CD4-positive, CD25-positive, alpha-beta regulatory T cell (primary cell): ENCODE measurements at regions not wholly inside any gene's neighbourhood (a gene's known extent, or its start where the extent isn't known, plus 50 kb on each side); places are given as distances from the start of the nearest gene placed in this dataset.
"Not testable (repeated sequence)": the region's sequence is repeated elsewhere in the genome, so short reads cannot be mapped to it uniquely, and the experiment has no call there.

Experiments used
- ATAC-seq, 2 donors: fragments of 150-1000 bp; cut with Tn5 transposase; one replicate each; pipeline ENCODE4 v1.10.0; 2021; ENCODE audit warnings: low read depth in 2 of 2, moderate number of reproducible peaks in 2 of 2, moderate library complexity in 1 of 2
- DNase-seq, 3 donors: peaks; one replicate each; pipeline versions ENCODE4 v3.0.0 to v3.0.0-alpha.2; 2012 to 2022; ENCODE audit warnings: mixed read lengths in 1 of 3
- H3K27ac ChIP-seq: one replicate; pipeline ENCODE4 v1.7.0; 2013; ENCODE audit warnings: mild to moderate bottlenecking, low read length; ENCODE audit not compliant: insufficient read depth, poor library complexity, severe bottlenecking
- H3K27me3 ChIP-seq: one replicate; pipeline ENCODE4 v1.7.0; 2013; ENCODE audit warnings: low read length; ENCODE audit not compliant: control insufficient read depth, insufficient read depth
- H3K36me3 ChIP-seq: one replicate; pipeline ENCODE4 v1.7.0; 2013; ENCODE audit warnings: mild to moderate bottlenecking, low read length, moderate library complexity; ENCODE audit not compliant: control insufficient read depth, insufficient read depth
- H3K4me1 ChIP-seq: 2 replicates; pipeline ENCODE4 v1.7.0; 2013; ENCODE audit warnings: mild to moderate bottlenecking, low read length; ENCODE audit not compliant: insufficient read depth, control insufficient read depth, poor library complexity, severe bottlenecking
- H3K4me3 ChIP-seq: one replicate; pipeline ENCODE4 v1.7.0; 2013; ENCODE audit warnings: low read depth, mild to moderate bottlenecking, low read length, moderate library complexity
- H3K9me3 ChIP-seq, 2 experiments: 1 replicate in 1 of 2; 2 replicates in 1 of 2; pipeline ENCODE4 v1.7.0; 2013; ENCODE audit warnings: low read length in 2 of 2, mild to moderate bottlenecking in 1 of 2, moderate library complexity in 1 of 2; ENCODE audit not compliant: control insufficient read depth in 2 of 2
- H3K27ac Mint-ChIP-seq, 3 donors: one replicate each; pipeline ENCODE4 v1.8.0; 2020 to 2022; ENCODE audit warnings: mild to moderate bottlenecking in 3 of 3, mixed read lengths in 3 of 3, moderate library complexity in 2 of 3
- H3K27me3 Mint-ChIP-seq: one replicate; pipeline ENCODE4 v1.8.0; 2022; ENCODE audit warnings: mild to moderate bottlenecking, mixed read lengths
- H3K36me3 Mint-ChIP-seq: one replicate; pipeline ENCODE4 v1.8.0; 2020; ENCODE audit warnings: mixed read lengths
- H3K4me1 Mint-ChIP-seq, 4 donors: one replicate each; pipeline ENCODE4 v1.8.0; 2020 to 2022; ENCODE audit warnings: mixed read lengths in 4 of 4, mild to moderate bottlenecking in 1 of 4
- H3K4me3 Mint-ChIP-seq, 4 donors: one replicate each; pipeline ENCODE4 v1.8.0; 2020 to 2022; ENCODE audit warnings: mild to moderate bottlenecking in 4 of 4, mixed read lengths in 4 of 4, moderate library complexity in 3 of 4
- H3K9me3 Mint-ChIP-seq, 7 donors: one replicate each; pipeline ENCODE4 v1.8.0; 2020 to 2022; ENCODE audit warnings: mixed read lengths in 7 of 7, mild to moderate bottlenecking in 3 of 7, moderate library complexity in 2 of 7

DNA sequence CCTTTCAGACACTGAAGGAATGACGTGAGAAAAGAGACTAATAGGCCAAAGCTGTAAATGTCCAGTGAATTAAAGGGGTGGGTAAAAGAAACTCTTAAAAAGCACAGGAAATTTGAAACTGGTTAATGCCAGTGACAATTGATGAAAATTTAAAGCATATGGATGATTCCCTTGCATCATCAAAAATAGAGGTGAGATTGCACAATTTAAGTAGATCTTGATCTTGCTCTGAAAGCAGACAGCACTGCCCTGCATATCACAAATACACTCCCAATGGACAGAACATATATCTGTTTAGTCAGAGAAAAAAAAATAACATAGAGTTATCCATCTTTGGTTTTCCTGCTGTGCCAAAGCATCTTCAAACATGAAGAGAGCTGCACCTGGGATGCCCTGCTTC lies 86.7 kb upstream of the UBE2E3 start:
- Mint-ChIP-seq H3K36me3 (no peaks in the 10 kb centered on the region), H3K4me3 (no peak overlapping the region), H3K27ac (no peak overlapping the region), H3K27me3 (peaks cover 4% of the 10 kb centered on the region), H3K9me3 (peaks cover 0 to 5% (median 0%) of the 10 kb centered on the region in 7 donors), H3K4me1 (no peaks in the 10 kb centered on the region)
- Histone ChIP-seq H3K27ac (no peak overlapping the region), H3K4me3 (no peak overlapping the region), H3K9me3 (no peaks in the 10 kb centered on the region), H3K27me3 (no peaks in the 10 kb centered on the region), H3K4me1 (no peaks in the 10 kb centered on the region), H3K36me3 (no peaks in the 10 kb centered on the region)
- ATAC-seq (no peak), DNase-seq (no peak)

DNA sequence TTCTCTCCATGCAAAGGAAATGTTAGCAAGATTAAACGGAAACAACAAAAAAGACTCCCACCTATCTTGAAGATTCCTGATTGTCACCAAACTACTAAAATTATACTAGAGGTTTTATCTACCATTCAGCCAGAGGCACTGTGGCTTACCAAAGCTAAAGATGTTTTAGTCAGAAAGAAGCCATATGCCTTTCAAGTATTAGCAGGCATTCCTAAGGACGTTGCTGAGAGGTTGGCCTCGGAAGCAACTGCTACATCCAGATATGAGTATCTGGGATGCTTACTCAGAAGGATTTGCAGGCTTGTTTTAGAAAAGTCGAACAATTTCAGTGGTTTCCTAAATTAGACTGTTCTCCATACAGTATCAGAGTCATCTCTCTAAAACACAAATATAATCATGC lies 88.3 kb upstream of the UBE2E3 start:
- Mint-ChIP-seq H3K4me3 (no peak overlapping the region), H3K27ac (no peak overlapping the region), H3K27me3 (peaks cover 4% of the 10 kb centered on the region), H3K36me3 (no peaks in the 10 kb centered on the region), H3K4me1 (no peaks in the 10 kb centered on the region), H3K9me3 (peaks cover 0 to 5% (median 0%) of the 10 kb centered on the region in 7 donors)
- H3K36me3 ChIP-seq: no peaks in the 10 kb centered on the region
- H3K9me3 ChIP-seq: no peaks in the 10 kb centered on the region
- H3K27me3 ChIP-seq: no peaks in the 10 kb centered on the region
- no peaks in the 10 kb centered on the region for H3K4me1 ChIP-seq
- no peak overlapping the region for H3K4me3 ChIP-seq
- DNase-seq: no peak
- ATAC-seq: no peak
- H3K27ac ChIP-seq: no peak overlapping the region

DNA sequence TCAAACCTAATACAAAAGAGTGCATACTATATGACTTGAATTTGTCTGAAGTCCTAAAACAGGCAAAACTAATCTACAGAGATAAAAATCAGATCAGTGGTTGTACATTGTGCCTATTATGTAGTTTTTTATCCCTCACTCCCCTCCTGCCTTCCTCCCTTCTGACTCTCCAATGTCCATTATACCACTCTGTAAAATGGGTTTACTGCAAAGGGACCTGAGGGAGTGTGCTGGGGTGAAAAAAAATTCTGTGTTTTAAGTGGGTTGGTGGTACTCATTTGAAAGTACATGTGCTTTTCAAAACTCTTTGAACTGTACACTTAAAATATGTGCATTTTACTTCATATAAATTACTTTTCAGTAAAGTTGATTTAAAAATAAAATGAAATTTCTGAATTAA lies 89.0 kb upstream of the UBE2E3 start:
- no peak overlapping the region for H3K4me3 ChIP-seq
- no peak overlapping the region for H3K27ac ChIP-seq
- Mint-ChIP-seq H3K36me3 (no peaks in the 10 kb centered on the region), H3K4me1 (no peaks in the 10 kb centered on the region), H3K9me3 (peaks cover 0 to 3% (median 0%) of the 10 kb centered on the region in 7 donors), H3K27ac (no peak overlapping the region), H3K4me3 (no peak overlapping the region), H3K27me3 (peaks cover 4% of the 10 kb centered on the region)
- no peaks in the 10 kb centered on the region for H3K36me3 ChIP-seq
- ATAC-seq (no peak), DNase-seq (no peak)
- H3K27me3 ChIP-seq: no peaks in the 10 kb centered on the region
- H3K9me3 ChIP-seq: no peaks in the 10 kb centered on the region
- no peaks in the 10 kb centered on the region for H3K4me1 ChIP-seq

DNA sequence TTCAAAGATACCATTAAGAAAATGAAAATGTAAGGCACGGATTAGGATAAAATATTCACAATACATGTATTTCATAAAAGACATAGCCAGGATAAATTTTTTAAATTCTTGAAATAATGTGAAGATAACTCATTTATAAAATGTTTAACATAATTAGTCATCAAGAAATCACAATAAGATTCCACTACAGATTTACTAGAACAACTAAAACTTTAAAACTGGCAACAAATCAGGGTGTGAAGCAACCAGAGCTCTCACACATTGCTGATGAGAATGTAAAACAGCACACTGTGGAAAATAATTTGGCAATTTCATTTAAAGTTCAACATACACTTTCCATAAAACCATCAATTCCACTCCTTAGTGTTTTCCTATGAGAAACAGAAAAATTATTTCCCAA lies 89.6 kb upstream of the UBE2E3 start:
- Mint-ChIP-seq H3K27ac (no peak overlapping the region), H3K36me3 (no peaks in the 10 kb centered on the region), H3K4me3 (no peak overlapping the region), H3K9me3 (peaks cover 0 to 3% (median 0%) of the 10 kb centered on the region in 7 donors), H3K4me1 (no peaks in the 10 kb centered on the region), H3K27me3 (peaks cover 4% of the 10 kb centered on the region)
- no peaks in the 10 kb centered on the region for H3K4me1 ChIP-seq
- H3K9me3 ChIP-seq: no peaks in the 10 kb centered on the region
- no peaks in the 10 kb centered on the region for H3K27me3 ChIP-seq
- DNase-seq: no peak
- no peak for ATAC-seq
- H3K27ac ChIP-seq: no peak overlapping the region
- no peak overlapping the region for H3K4me3 ChIP-seq
- H3K36me3 ChIP-seq: no peaks in the 10 kb centered on the region

DNA sequence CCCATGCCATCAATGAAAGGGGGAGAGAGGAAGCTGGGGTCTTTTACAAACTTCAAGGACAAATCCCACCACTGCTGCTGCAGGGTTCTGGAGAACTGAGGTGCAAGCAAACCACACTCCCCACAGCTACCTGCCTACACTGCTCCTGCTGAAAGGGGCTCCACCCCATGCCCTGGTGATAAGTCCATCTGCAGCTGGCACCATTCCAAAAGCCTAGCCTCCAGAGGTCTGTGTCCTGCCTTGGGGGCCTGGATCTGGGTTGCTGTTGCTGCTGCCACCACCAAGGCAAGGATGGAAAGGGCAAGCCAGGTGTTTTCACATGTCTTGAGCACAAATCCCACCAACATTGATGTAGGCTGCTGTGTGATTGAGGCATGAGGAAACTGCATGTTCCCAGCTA lies 97.4 kb upstream of the UBE2E3 start:
- Mint-ChIP-seq H3K27me3 (peaks cover 4% of the 10 kb centered on the region), H3K27ac (no peak overlapping the region), H3K4me3 (no peak overlapping the region), H3K9me3 (peaks cover 0 to 11% (median 0%) of the 10 kb centered on the region in 7 donors), H3K4me1 (no peaks in the 10 kb centered on the region), H3K36me3 (no peaks in the 10 kb centered on the region)
- Histone ChIP-seq H3K4me1 (no peaks in the 10 kb centered on the region), H3K4me3 (no peak overlapping the region), H3K36me3 (no peaks in the 10 kb centered on the region), H3K27me3 (peaks cover 4% of the 10 kb centered on the region), H3K9me3 (peaks cover 0 to 2% of the 10 kb centered on the region in 2 experiments), H3K27ac (no peak overlapping the region)
- no peak for ATAC-seq
- no peak for DNase-seq

DNA sequence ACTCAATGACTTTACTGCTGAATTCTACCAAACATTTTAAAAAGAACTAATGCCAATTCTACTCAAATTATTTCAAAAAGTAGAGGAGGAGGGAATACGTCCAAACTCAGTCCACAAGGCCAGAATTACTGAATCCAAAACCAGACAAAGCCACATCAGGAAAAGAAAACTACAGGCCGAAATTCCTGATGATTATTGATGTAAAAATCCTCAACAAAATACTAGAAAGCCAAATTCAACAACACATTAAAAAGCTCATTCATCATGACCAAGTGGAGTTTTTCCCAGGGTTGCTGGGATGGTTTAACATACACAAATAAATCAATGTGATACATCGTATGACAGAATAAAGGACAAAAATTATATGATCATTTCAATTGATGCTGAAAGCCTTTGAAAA lies 103.9 kb upstream of the UBE2E3 start:
- Mint-ChIP-seq H3K4me1 (no peaks in the 10 kb centered on the region), H3K36me3 (no peaks in the 10 kb centered on the region), H3K27me3 (peaks cover 8% of the 10 kb centered on the region), H3K27ac (no peak overlapping the region), H3K4me3 (no peak overlapping the region), H3K9me3 (peaks cover 0 to 5% (median 0%) of the 10 kb centered on the region in 7 donors)
- DNase-seq: no peak
- H3K27ac ChIP-seq: no peak overlapping the region
- H3K36me3 ChIP-seq: no peaks in the 10 kb centered on the region
- ATAC-seq: no peak
- no peaks in the 10 kb centered on the region for H3K4me1 ChIP-seq
- no peak overlapping the region for H3K4me3 ChIP-seq
- peaks cover 0 to under 1% of the 10 kb centered on the region in 2 experiments for H3K9me3 ChIP-seq
- peaks cover 4% of the 10 kb centered on the region for H3K27me3 ChIP-seq

DNA sequence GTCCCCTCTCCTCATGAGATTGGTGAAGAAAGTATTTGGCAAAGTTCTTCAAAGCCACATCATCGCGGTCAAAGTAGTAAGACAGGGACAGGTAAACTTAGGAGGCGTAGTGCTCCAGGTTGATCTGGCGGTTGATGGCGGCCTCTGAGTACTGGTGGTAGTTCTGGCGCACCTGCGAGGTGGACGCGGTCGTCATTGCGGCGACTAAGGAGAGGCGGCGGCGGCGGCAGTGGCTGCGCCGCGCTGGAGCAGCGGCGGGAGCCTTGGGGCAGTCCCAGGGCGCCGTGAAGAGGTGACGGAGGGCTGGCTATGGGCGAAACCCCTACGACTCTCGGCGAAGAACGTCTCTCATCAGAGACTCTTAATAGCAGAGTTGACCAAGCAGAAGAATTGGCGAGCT lies 107.2 kb upstream of the UBE2E3 start:
- Mint-ChIP-seq H3K27me3 (peaks cover 8% of the 10 kb centered on the region), H3K4me1 (no peaks in the 10 kb centered on the region), H3K27ac (no peak overlapping the region), H3K36me3 (no peaks in the 10 kb centered on the region), H3K4me3 (no peak overlapping the region), H3K9me3 (peaks cover 0 to 9% (median 0%) of the 10 kb centered on the region in 7 donors)
- H3K4me1 ChIP-seq: no peaks in the 10 kb centered on the region
- DNase-seq (no peak), ATAC-seq (no peak)
- H3K27me3 ChIP-seq: no peaks in the 10 kb centered on the region
- no peaks in the 10 kb centered on the region for H3K36me3 ChIP-seq
- H3K4me3 ChIP-seq: no peak overlapping the region
- peaks cover 0 to 2% of the 10 kb centered on the region in 2 experiments for H3K9me3 ChIP-seq
- H3K27ac ChIP-seq: no peak overlapping the region

DNA sequence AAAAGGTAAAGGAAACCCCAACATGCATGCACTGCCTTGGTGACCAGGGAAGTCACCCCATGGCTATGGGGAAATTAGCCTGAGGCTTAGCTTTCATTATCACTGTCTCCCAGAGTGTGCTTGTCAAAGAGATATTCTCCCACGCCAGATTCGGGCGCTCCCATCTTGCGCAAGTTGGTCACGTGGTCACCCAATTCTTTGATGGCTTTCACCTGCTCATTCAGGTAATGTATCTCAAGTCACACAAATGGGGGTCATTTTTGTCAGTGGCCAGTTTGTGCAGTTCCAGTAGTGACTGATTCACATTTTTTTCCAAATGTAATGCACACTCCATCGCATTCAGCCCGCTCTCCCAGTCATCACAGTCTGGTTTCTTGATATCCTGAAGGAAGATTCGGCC lies 107.6 kb upstream of the UBE2E3 start:
- not testable (repeated sequence) for H3K9me3 Mint-ChIP-seq, ATAC-seq, H3K4me3 ChIP-seq, H3K36me3 Mint-ChIP-seq, H3K36me3 ChIP-seq, DNase-seq, H3K27me3 ChIP-seq, H3K27me3 Mint-ChIP-seq, H3K27ac Mint-ChIP-seq, H3K27ac ChIP-seq, H3K9me3 ChIP-seq, H3K4me1 Mint-ChIP-seq, H3K4me3 Mint-ChIP-seq, H3K4me1 ChIP-seq
